ENCODE measurements at regions not wholly inside any gene's neighbourhood (a gene's known extent, or its start where the extent isn't known, plus 50 kb on each side); places are given as distances from the start of the nearest gene placed in this dataset.

DNA sequence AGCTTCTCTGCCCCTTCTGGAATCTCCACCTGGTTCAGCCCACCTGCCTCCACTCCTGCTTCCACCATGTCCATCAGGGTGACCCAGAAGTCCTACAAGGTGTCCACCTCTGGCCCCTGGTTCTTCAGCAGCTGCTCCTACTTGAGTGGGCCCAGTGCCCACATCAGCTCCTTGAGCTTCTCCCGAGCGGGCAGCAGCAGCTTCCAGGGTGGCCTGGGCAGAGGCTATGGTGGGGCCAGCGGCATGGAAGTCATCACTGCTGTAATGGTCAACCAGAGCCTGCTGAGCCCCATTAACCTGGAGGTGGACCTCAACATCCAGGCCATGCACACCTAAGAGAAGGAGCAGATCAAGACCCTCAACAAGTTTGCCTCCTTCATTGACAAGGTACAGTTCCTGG, 74.4 kb upstream of the ZXDA start:
- Histone ChIP-seq H3K4me3 (ENCODE audit: insufficient read depth, low read length) (no peak overlapping the region), H2AFZ (ENCODE audit: low read length) (no peak overlapping the region), H3K27ac (ENCODE audit: low read depth, low read length) (no peak overlapping the region), H3K9me3 (ENCODE audit: low read depth, low read length) (no peaks in the 10 kb centered on the region), H3K4me2 (ENCODE audit: insufficient read depth, low read length) (no peak overlapping the region), H3K27me3 (ENCODE audit: insufficient read depth, low read length) (no peaks in the 10 kb centered on the region), H3K79me2 (ENCODE audit: insufficient read depth, low read length) (no peaks in the 10 kb centered on the region), H4K20me1 (ENCODE audit: insufficient read depth, low read length) (no peaks in the 10 kb centered on the region), H3K36me3 (ENCODE audit: insufficient read depth, low read length) (no peaks in the 10 kb centered on the region), H3K4me1 (ENCODE audit: insufficient read depth, low read length) (no peaks in the 10 kb centered on the region)
- TF ChIP-seq, protein P1, sequence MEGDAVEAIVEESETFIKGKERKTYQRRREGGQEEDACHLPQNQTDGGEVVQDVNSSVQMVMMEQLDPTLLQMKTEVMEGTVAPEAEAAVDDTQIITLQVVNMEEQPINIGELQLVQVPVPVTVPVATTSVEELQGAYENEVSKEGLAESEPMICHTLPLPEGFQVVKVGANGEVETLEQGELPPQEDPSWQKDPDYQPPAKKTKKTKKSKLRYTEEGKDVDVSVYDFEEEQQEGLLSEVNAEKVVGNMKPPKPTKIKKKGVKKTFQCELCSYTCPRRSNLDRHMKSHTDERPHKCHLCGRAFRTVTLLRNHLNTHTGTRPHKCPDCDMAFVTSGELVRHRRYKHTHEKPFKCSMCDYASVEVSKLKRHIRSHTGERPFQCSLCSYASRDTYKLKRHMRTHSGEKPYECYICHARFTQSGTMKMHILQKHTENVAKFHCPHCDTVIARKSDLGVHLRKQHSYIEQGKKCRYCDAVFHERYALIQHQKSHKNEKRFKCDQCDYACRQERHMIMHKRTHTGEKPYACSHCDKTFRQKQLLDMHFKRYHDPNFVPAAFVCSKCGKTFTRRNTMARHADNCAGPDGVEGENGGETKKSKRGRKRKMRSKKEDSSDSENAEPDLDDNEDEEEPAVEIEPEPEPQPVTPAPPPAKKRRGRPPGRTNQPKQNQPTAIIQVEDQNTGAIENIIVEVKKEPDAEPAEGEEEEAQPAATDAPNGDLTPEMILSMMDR (IDR thresholded peaks at IDR 0.05; ENCODE audit: extremely low read depth, low read depth, low read length), result no peak
- no peak for DNase-seq (ENCODE audit: insufficient read length, low spot score, missing footprints)

DNA sequence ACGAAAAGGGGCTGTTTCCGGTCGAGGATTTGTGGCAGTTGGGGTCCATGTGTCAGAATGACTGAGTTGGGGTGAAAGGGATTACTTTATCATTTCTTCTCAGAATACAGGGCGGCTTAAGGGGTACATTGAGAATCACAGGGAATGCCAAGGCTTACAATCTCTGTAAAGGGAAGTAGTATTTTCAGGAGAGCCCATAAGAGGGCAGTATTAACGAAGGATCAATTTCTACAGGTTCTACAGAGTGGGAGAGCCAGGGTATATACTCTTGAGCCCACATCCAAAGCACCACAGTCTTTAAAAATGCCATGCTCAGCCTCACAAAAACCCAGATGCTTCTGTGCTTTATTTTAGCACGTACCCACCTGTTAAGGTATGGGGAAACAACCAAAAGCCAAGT, 67.7 kb upstream of the ZXDA start:
- H3K27me3 ChIP-seq (ENCODE audit: insufficient read depth, low read length), result no peaks in the 10 kb centered on the region

DNA sequence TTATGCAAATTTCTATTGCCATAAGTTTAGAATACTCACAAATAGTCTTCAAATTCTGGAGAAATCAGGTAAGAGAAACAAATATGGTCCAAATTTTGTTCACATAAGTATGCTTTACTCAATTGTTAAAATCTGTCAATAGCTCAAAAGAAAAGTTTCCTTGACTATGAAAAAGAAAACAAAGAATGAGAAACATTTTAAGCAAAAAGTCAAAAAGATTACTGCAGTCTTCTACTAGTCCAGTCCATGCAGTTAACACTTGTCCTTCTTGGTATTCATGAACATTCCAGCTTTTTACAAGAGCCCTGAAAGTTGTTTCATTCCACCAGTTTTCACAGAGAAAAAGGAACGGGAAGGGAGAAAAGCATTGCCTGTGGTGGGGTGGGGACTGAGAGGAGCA, 54.7 kb upstream of the ZXDA start:
- Histone ChIP-seq H3K4me1 (ENCODE audit: insufficient read depth, low read length) (no peaks in the 10 kb centered on the region), H3K27ac (ENCODE audit: low read depth, low read length) (no peak overlapping the region), H2AFZ (ENCODE audit: low read length) (no peak overlapping the region), H4K20me1 (ENCODE audit: insufficient read depth, low read length) (no peaks in the 10 kb centered on the region), H3K4me3 (ENCODE audit: insufficient read depth, low read length) (no peak overlapping the region), H3K9me3 (ENCODE audit: low read depth, low read length) (peaks cover 2% of the 10 kb centered on the region), H3K36me3 (ENCODE audit: insufficient read depth, low read length) (no peaks in the 10 kb centered on the region), H3K4me2 (ENCODE audit: insufficient read depth, low read length) (no peak overlapping the region), H3K79me2 (ENCODE audit: insufficient read depth, low read length) (no peaks in the 10 kb centered on the region), H3K27me3 (ENCODE audit: insufficient read depth, low read length) (no peaks in the 10 kb centered on the region)
- TF ChIP-seq, protein P1 (IDR thresholded peaks at IDR 0.05; ENCODE audit: extremely low read depth, low read depth, low read length), result no peak
- DNase-seq (ENCODE audit: insufficient read length, low spot score, missing footprints), result no peak

More for the DNA sequence above, 67.7 kb upstream of the ZXDA start:
- no peak overlapping the region for H3K4me2 ChIP-seq (ENCODE audit: insufficient read depth, low read length)
- TF ChIP-seq, protein P1 (IDR thresholded peaks at IDR 0.05; ENCODE audit: extremely low read depth, low read depth, low read length), result no peak
- H3K79me2 ChIP-seq (ENCODE audit: insufficient read depth, low read length), result no peaks in the 10 kb centered on the region
- H3K36me3 ChIP-seq (ENCODE audit: insufficient read depth, low read length), result no peaks in the 10 kb centered on the region
- H3K4me3 ChIP-seq (ENCODE audit: insufficient read depth, low read length), result no peak overlapping the region
- no peak overlapping the region for H3K27ac ChIP-seq (ENCODE audit: low read depth, low read length)
- no peak overlapping the region for H2AFZ ChIP-seq (ENCODE audit: low read length)
- no peaks in the 10 kb centered on the region for H3K4me1 ChIP-seq (ENCODE audit: insufficient read depth, low read length)
- no peak for DNase-seq (ENCODE audit: insufficient read length, low spot score, missing footprints)
- H3K9me3 ChIP-seq (ENCODE audit: low read depth, low read length), result no peaks in the 10 kb centered on the region
- no peaks in the 10 kb centered on the region for H4K20me1 ChIP-seq (ENCODE audit: insufficient read depth, low read length)
